Skeletal muscle cell (primary cell): ENCODE measurements at regions not wholly inside any gene's neighbourhood (a gene's known extent, or its start where the extent isn't known, plus 50 kb on each side); places are given as distances from the start of the nearest gene placed in this dataset.
"Not testable (repeated sequence)": the region's sequence is repeated elsewhere in the genome, so short reads cannot be mapped to it uniquely, and the experiment has no call there.

Experiments
- DNase-seq: peaks from one replicate; pipeline ENCODE4 v3.0.0-alpha.2; 2010; ENCODE audit warnings: low read depth
- H3K4me3 ChIP-seq: 2 replicates; pipeline ENCODE4 v1.5.1; 2011; ENCODE audit warnings: low read depth, mild to moderate bottlenecking, control low read depth, low read length, moderate library complexity

DNA sequence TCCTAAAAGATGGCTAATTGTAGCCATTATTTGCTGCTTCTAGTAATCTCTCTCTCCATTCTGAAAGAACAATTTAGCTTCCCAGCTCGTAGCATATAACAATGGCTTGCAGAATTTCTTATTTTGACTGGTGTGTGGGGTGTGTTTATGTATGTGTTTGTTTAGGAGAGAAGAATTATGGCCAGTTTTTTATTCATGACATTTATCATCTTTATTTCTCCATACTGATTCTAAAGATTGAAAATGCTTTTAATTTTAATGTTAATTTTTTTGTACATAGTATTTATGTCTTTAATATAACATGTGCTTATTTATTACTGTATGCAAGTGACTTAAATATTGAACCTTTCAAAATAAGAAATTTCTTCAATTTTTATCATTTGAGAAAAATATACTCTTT lies 115.8 kb upstream of the TMTC4 start:
- no peak for DNase-seq
- H3K4me3 ChIP-seq: no peak overlapping the region

- peak; percentile 40 for DNase-seq
Observed at GRCh38 chr13:100789968-100790367, 115.4 kb upstream of the TMTC4 start.

DNA sequence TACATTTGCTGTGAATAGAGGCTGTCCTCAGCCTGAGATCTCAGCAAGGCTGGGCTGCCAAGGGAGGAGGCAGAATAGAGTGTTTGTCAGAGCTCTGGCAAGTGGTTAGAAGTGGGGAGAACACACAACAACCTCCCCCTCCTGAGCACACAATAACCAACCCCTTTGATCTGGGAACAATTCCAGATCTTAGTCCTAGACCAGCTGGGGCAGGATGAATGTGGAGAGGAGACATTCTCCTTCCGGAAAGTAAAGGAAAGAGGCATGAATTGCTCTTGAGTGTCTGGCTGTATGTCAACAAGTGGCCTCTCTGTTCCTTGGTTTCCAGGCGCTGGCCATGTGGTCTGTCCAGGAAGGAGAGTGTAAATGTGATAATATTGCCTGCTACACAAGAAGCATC lies 114.9 kb upstream of the TMTC4 start:
- no peak overlapping the region for H3K4me3 ChIP-seq
- DNase-seq: peak; percentile 61

More at GRCh38 chr13:100789968-100790367, 115.4 kb upstream of the TMTC4 start:
- H3K4me3 ChIP-seq: no peak overlapping the region

DNA sequence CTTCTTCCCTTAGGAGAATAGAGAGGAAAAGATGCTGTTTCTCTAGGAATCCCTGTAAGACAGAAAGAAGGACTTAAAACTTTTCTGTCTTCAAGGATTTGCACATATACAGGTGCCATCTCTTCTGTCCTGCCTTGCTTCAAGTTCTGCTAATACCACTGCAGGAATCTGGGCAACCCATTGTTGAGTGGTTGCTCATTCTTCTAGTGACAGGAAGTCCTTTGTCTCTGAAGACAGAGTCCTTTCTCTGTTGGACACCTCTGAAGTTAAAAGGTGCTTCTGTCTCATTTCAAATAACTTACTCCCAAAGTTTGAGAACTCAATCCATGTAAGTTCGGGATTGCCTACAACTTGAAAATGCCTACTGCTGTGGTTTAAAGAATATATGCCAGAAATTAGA lies 114.4 kb upstream of the TMTC4 start:
- DNase-seq: no peak

GRCh38 chr13:100788540-100788939 lies 113.9 kb upstream of the TMTC4 start:
- DNase-seq: no peak
- H3K4me3 ChIP-seq: no peak overlapping the region

More for the DNA sequence above, 114.4 kb upstream of the TMTC4 start:
- H3K4me3 ChIP-seq: no peak overlapping the region

GRCh38 chr13:100787899-100788298 lies 113.3 kb upstream of the TMTC4 start:
- no peak for DNase-seq
- no peak overlapping the region for H3K4me3 ChIP-seq

DNA sequence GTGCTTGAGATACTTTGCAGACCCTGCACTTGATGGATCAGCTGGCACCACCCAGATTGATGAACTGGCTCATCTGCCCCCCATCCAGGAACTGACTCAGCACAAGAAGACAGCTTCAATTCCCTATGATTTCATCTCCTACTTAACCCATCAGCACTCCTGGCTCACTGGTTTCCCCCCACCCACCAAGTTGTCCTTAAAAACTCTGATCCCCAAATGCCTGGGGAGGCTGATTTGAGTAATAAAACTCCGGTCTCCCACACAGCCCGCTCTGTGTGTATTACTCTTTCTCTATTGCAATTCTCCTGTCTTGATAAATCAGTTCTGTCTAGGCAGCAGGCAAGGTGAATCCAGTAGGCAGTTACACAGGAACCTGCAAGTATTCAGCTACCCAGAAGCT lies 102.1 kb upstream of the TMTC4 start:
- not testable (repeated sequence) for H3K4me3 ChIP-seq, DNase-seq

DNA sequence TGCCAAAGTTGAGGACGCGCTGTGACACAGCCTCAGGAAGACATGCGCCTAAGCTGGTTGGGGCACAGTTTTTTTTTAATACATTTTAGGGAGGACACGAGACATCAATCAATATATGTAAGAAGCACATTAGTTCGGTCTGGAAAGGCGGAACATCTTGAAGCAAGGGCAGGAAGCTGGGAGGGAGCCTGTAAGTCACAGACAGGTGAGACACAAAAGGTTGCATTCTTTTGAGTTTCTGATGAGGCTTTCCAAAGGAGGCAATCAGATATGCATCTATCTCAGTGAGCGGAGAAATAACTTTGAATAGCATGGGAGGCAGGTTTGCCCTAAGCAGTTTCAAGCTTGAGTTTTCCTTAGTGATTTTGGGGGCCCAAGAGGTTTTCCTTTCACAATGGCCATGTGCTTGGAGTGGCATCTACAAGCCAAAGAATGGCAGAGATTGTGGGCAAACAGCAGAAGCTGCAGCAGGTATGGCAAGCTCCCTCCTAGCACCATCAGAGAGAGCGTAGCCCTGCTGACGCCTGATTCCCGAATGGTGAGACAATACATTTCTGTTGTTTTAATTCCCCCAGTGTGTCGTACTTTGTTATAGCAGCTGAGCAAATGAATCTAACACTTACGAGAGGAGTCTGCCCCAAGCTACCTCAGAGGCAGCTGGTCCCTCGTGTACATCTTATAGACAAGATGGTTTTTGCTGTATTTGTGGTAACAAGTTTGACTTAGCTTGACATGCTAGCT lies 99.5 kb upstream of the TMTC4 start:
- H3K4me3 ChIP-seq: no peak overlapping the region
- no peak for DNase-seq

DNA sequence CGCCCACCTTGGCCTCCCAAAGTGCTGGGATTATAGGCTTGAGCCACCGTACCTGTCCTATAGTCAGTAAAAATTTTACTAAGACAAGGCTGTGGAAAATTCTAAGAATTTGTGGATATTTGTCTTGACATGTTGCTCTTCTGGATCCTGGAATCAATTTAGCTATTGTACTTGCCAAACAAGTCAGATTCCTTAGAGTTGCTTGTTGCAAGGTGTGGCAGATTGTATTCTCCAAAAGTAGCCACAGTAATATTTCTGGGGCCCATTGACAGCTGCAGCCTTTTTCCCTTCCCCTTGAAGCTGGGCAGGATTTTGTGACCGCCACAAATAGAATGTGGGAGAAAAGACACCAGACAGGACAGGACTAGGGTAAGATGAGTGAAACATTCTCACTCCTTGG lies 98.8 kb upstream of the TMTC4 start:
- DNase-seq: no peak

GRCh38 chr13:100767192-100767591 lies 92.6 kb upstream of the TMTC4 start:
- no peak overlapping the region for H3K4me3 ChIP-seq
- DNase-seq: no peak

More for the DNA sequence above, 98.8 kb upstream of the TMTC4 start:
- H3K4me3 ChIP-seq: no peak overlapping the region

DNA sequence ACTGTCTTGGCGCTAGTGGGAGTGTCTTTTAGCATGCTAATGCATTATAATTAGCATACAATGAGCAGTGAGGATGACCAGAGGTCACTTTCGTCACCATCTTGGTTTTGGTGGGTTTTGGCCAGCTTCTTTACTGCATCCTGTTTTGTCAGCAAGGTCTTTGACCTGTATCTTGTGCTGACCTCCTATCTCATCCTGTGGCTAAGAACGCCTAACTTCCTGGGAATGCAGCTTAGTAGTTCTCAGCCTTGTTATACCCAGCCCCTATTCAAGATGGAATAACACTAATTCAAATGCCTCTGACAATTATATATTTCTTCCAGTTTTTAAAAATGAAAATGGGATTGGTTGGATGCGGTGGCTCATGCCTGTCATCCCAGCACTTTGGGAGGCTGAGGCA lies 92.0 kb upstream of the TMTC4 start:
- not testable (repeated sequence) for DNase-seq, H3K4me3 ChIP-seq

- H3K4me3 ChIP-seq: no peak overlapping the region
- no peak for DNase-seq
Observed at GRCh38 chr13:100764937-100765336, 90.3 kb upstream of the TMTC4 start.

DNA sequence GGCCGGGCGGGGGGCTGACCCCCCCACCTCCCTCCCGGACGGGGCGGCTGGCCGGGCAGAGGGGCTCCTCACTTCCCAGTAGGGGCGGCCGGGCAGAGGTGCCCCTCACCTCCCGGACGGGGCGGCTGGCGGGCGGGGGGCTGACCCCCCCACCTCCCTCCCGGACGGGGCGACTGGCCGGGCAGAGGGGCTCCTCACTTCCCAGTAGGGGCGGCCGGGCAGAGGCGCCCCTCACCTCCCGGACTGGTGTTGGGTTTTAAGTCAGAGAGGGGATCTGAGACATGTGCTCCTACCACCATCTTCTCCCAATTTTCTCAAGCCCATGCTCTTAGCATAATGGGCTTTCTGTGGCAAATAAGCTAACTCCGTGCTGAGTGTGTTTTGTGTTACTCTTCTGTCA lies 87.5 kb upstream of the TMTC4 start:
- H3K4me3 ChIP-seq, DNase-seq: not testable (repeated sequence)

- no peak for DNase-seq
- no peak overlapping the region for H3K4me3 ChIP-seq
Observed at GRCh38 chr13:100755891-100756290, 81.3 kb upstream of the TMTC4 start.

- H3K4me3 ChIP-seq: no peak overlapping the region
- DNase-seq: no peak
Observed at GRCh38 chr13:100754459-100754858, 79.9 kb upstream of the TMTC4 start.

GRCh38 chr13:100753376-100753775 lies 78.8 kb upstream of the TMTC4 start:
- DNase-seq: peak; percentile 58
- no peak overlapping the region for H3K4me3 ChIP-seq

DNA sequence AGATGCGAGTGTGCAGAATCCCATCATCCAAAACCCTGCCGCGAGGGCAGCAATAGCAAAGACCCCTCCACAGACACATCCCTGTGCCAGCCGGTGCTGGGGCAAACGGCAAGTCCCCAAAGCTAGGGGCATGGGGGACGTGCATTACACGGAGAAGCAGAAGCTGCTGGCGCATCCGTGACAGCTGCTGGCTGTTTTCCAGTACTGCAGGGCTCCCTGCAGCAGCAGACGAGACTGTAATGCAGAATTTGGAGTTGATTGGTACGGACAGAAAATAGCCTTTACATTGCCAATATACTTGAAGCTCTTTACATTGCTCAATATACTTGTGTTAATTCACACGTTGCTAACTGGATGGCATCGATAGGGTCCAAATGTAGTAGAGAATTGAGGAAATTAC lies 77.2 kb upstream of the TMTC4 start:
- no peak for DNase-seq
- H3K4me3 ChIP-seq: no peak overlapping the region

DNA sequence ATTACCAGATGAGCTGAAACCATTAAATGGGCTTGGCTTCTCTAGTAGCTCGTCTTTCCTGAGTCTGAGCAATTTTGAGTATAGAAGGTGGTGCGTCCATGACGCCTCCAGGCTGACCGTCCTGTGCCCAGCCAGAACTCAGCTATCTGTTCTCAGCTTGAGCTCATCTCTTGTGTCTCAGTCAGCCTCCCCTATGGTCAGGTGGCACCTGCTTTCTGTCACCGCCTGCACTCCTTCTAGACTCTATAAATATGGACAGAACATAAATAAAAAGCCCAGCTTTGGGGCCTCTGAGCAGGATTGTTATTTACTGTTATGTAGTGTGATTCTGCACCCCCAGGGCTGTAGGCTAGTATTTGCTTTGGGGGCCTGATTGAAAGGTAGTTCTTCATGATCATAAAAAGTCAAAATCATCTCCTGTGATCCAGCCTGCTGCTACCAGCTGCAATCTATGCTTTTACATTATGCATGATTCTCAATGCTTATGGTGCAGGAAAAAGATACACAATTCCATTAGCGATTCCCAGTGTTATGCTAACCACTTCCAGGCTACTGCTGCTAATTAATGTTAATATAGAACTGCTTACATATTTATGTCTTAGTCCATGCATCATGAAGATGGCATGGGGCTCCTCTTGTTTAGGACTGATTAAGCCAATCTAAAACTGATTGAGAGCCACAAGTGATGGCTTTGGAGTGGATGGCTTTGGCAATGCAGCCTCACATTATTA lies 72.5 kb upstream of the TMTC4 start:
- no peak for DNase-seq
- H3K4me3 ChIP-seq: no peak overlapping the region

DNA sequence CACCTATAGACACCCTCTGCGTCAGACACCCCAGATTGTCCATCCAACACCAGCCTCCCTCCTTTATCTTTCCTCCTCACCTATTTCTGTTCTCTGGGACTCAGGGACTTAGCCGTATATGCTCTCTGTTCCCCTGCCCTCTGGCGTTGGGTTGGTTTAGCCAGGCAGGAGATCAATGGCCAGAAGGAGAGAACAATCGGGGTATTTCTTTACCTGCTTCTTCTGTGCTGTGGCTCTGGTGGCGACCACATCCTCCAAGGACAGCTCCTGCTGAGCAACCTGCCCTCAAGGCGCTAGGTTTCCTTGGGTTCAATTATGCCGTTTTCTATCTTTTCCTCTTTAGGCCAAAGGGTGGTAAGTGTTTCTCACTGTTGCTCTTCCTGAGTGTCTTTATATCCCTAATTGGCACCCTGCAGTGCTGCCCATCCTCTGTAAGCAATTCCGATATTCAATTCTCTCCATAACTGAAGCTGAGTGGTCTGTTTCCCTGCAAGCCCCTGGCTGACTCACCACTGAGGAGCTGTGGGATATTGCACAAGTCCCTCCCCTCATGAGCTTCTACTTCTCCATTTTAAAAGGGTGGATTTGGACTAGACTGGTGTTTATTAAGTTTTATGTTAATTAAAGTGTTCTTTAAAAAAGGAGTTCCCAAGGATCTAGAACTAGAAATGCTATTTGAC lies 63.7 kb upstream of the TMTC4 start:
- DNase-seq: no peak

GRCh38 chr13:100735494-100735893 lies 60.9 kb upstream of the TMTC4 start:
- no peak for DNase-seq
- no peak overlapping the region for H3K4me3 ChIP-seq

More for the DNA sequence above, 63.7 kb upstream of the TMTC4 start:
- H3K4me3 ChIP-seq: no peak overlapping the region
